ENCODE measurements at regions not wholly inside any gene's neighbourhood (a gene's known extent, or its start where the extent isn't known, plus 50 kb on each side); places are given as distances from the start of the nearest gene placed in this dataset.
"Not testable (repeated sequence)": the region's sequence is repeated elsewhere in the genome, so short reads cannot be mapped to it uniquely, and the experiment has no call there.

DNA sequence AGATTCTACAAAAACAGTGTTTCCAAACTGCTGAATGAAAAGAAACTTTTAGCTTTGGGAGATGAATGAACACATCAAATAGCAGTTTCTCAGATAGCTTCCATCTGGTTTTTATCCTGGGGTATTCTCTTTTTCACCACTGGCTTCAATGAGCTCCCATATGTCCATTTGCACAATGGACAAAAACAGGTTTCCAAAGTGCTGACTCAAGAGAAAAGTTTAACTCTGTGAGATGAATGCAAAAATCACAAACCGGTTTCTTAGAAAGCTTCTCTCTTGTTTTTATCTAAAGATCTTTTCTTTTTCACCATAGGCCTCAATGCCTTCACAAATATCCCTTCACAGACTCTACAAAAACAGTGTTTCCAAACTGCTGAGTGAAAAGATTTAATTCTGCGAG lies 1089.2 kb downstream of the PRIM2 start:
- H3K36me3 Mint-ChIP-seq (ENCODE audit: low read depth); H3K4me1 Mint-ChIP-seq (ENCODE audit: low read depth); H3K27me3 Mint-ChIP-seq; H3K4me3 Mint-ChIP-seq; H3K27ac Mint-ChIP-seq; intact Hi-C loops (cut with micrococcal nuclease): not testable (repeated sequence)
- H3K9me3 Mint-ChIP-seq: peaks cover 73% of the 10 kb centered on the region

DNA sequence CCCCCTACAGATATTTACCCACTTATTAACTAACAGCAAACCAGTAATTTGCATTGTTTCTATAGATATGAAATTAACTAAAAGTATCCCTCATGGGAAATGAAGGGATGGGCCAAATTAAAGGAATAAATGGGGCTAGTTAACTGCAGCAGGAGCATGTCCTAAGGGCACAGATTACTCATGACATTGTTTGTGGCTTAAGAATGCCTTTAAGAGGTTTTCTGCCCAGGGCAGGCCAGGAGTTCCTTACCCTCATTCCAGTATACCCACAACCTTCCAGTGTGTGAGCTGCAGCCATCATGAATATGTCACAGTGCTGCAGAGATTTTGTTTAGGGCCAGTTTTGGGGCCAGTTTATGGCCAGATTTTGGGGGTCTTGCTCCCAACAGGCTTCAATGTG lies 1101.9 kb downstream of the PRIM2 start:
- no peaks in the 10 kb centered on the region for H3K27me3 Mint-ChIP-seq
- no peaks in the 10 kb centered on the region for H3K36me3 Mint-ChIP-seq (ENCODE audit: low read depth)
- no peak overlapping the region for H3K4me3 Mint-ChIP-seq
- no peak overlapping the region for H3K27ac Mint-ChIP-seq
- no peaks in the 10 kb centered on the region for H3K4me1 Mint-ChIP-seq (ENCODE audit: low read depth)
- intact Hi-C loops (cut with micrococcal nuclease): no loop called here
- peaks cover 62% of the 10 kb centered on the region for H3K9me3 Mint-ChIP-seq

Data from dendritic cell treated with granulocyte-macrophage colony-stimulating factor and Interleukin-4, amounts not matched to agents 40 ng/mL and 50 ng/mL, for 4 days (primary cell).